ENCODE measurements at regions not wholly inside any gene's neighbourhood (a gene's known extent, or its start where the extent isn't known, plus 50 kb on each side); places are given as distances from the start of the nearest gene placed in this dataset.

- TF ChIP-seq GATA2 (IDR thresholded peaks at IDR 0.05; ENCODE audit: low read depth, low read length) (no peak), GATA3 (IDR thresholded peaks at IDR 0.05; ENCODE audit: low read depth, low read length) (no peak)
Measured at GRCh38 chr13:111893071-111893606, 173.8 kb upstream of the SOX1 start.

Measured in SH-SY5Y (cell line).